T-helper 2 cell treated with Interferon-gamma antibody and Interleukin-4, amounts not matched to agents 5 μg/mL and 100 μg/mL, for 36 hours (primary cell): ENCODE measurements at regions not wholly inside any gene's neighbourhood (a gene's known extent, or its start where the extent isn't known, plus 50 kb on each side); places are given as distances from the start of the nearest gene placed in this dataset.
"Not testable (repeated sequence)": the region's sequence is repeated elsewhere in the genome, so short reads cannot be mapped to it uniquely, and the experiment has no call there.

Experiments used
- DNase-seq: peaks from one replicate; pipeline ENCODE4 v3.0.0; 2021; ENCODE audit warnings: low spot score
- H3K27ac Mint-ChIP-seq: one replicate; pipeline ENCODE4 v1.8.0; 2021; ENCODE audit warnings: mild to moderate bottlenecking, mixed read lengths
- H3K27me3 Mint-ChIP-seq: one replicate; pipeline ENCODE4 v1.8.0; 2021; ENCODE audit warnings: low read depth, mixed read lengths
- H3K36me3 Mint-ChIP-seq: one replicate; pipeline ENCODE4 v1.8.0; 2021; ENCODE audit warnings: low read depth, mixed read lengths
- H3K4me1 Mint-ChIP-seq: one replicate; pipeline ENCODE4 v1.8.0; 2021; ENCODE audit warnings: low read depth, mixed read lengths
- H3K4me3 Mint-ChIP-seq: one replicate; pipeline ENCODE4 v1.8.0; 2022; ENCODE audit warnings: mild to moderate bottlenecking, moderate library complexity, mixed read lengths
- H3K9me3 Mint-ChIP-seq: one replicate; pipeline ENCODE4 v1.8.0; 2021; ENCODE audit warnings: mixed read lengths

DNA sequence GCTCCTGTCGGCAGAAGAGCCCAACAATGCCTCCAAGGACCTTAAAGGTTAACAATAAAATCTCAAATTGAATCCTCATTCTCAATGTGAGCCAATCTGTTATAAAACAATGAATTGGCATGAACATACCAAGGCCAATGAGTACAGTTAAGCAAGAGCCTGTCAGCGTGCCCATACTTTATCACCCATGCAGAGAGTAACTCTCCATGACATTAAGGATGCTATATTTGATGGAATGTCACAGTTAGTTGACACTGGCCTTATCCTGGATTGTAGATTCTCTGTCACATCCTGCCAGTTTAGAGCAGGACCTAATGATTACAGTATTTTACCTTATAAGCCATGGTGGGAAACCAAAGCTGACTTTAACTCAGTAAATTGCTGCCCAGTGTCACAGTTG, 335.4 kb upstream of the MDFIC2 start:
- H3K27ac Mint-ChIP-seq, result no peak overlapping the region
- H3K4me1 Mint-ChIP-seq, result no peaks in the 10 kb centered on the region
- H3K27me3 Mint-ChIP-seq, result no peaks in the 10 kb centered on the region
- no peak overlapping the region for H3K4me3 Mint-ChIP-seq
- H3K9me3 Mint-ChIP-seq, result no peaks in the 10 kb centered on the region
- H3K36me3 Mint-ChIP-seq, result no peaks in the 10 kb centered on the region
- no peak for DNase-seq

DNA sequence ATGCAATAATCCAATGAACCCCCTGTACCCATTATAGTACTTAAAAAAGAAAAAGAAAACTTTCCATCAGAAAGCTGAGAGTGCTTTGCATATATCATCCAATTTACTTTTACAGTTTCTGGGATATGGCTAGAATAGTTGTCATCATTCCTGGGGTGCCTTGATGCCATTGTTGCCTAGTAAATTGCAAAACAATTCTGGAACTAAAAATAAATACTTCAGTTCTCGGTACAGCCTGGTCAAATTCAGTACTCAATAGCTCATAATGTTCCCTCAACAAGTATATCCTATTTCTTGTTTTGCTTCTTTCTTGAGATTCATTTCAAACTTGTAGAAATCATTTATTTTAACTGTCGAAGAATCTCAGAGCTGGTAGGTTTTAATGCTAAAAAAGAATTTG, 334.7 kb upstream of the MDFIC2 start:
- Mint-ChIP-seq H3K4me3 (no peak overlapping the region), H3K36me3 (no peaks in the 10 kb centered on the region), H3K4me1 (no peaks in the 10 kb centered on the region), H3K27me3 (no peaks in the 10 kb centered on the region), H3K27ac (no peak overlapping the region), H3K9me3 (no peaks in the 10 kb centered on the region)
- no peak for DNase-seq

DNA sequence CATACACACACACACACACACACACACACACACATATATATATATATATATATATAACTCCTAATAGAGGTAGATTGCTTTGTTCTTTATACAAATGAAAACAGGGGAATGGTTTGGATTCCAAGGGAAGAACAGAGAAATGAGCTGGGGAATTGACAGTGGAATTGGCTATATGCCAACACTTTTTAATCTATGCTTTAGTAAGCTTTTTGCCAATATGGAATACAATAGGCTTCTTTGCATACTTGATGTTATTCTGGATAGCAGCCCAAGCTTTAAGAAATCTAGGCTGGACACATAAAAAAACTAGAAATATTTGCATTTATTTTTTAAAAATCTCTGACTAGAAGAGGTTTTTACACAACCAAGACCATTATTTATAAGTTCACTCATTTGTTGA, 334.2 kb upstream of the MDFIC2 start:
- no peak for DNase-seq
- no peaks in the 10 kb centered on the region for H3K9me3 Mint-ChIP-seq

DNA sequence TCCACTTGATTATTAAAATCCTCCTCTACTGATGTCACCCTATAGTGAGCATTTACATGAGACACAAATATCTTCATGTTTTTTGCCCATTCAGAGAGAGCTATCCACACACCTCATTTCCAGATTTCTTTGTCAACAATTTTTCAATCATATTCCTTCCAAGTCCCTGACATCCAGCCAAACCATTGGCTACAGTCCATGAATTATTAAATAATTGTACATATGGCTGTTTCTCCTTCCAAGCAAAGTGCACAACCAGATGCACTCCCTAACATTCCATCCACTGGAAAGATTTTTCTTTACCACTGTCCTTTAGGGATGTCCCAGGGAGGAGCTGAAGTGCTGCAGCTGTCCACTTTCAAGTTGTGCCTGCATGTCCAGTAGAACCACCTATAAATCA, 328.0 kb upstream of the MDFIC2 start:
- no peaks in the 10 kb centered on the region for H3K4me1 Mint-ChIP-seq
- no peak overlapping the region for H3K4me3 Mint-ChIP-seq
- DNase-seq, result no peak
- H3K9me3 Mint-ChIP-seq, result no peaks in the 10 kb centered on the region
- H3K36me3 Mint-ChIP-seq, result no peaks in the 10 kb centered on the region
- peaks cover 3% of the 10 kb centered on the region for H3K27me3 Mint-ChIP-seq
- H3K27ac Mint-ChIP-seq, result no peak overlapping the region

More for the DNA sequence above, 334.2 kb upstream of the MDFIC2 start:
- Mint-ChIP-seq H3K4me3 (no peak overlapping the region), H3K36me3 (no peaks in the 10 kb centered on the region), H3K27ac (no peak overlapping the region), H3K27me3 (no peaks in the 10 kb centered on the region), H3K4me1 (no peaks in the 10 kb centered on the region)

GRCh38 chr3:70635301-70635700, 322.9 kb upstream of the MDFIC2 start:
- Mint-ChIP-seq H3K4me3 (no peak overlapping the region), H3K36me3 (no peaks in the 10 kb centered on the region), H3K4me1 (no peaks in the 10 kb centered on the region), H3K27ac (no peak overlapping the region), H3K27me3 (peaks cover 6% of the 10 kb centered on the region), H3K9me3 (no peaks in the 10 kb centered on the region)
- no peak for DNase-seq

GRCh38 chr3:70631716-70632307, 319.4 kb upstream of the MDFIC2 start:
- H3K4me1 Mint-ChIP-seq, result no peaks in the 10 kb centered on the region
- no peaks in the 10 kb centered on the region for H3K9me3 Mint-ChIP-seq
- H3K27me3 Mint-ChIP-seq, result peaks cover 8% of the 10 kb centered on the region
- DNase-seq, result no peak
- no peak overlapping the region for H3K4me3 Mint-ChIP-seq
- no peak overlapping the region for H3K27ac Mint-ChIP-seq
- H3K36me3 Mint-ChIP-seq, result no peaks in the 10 kb centered on the region

DNA sequence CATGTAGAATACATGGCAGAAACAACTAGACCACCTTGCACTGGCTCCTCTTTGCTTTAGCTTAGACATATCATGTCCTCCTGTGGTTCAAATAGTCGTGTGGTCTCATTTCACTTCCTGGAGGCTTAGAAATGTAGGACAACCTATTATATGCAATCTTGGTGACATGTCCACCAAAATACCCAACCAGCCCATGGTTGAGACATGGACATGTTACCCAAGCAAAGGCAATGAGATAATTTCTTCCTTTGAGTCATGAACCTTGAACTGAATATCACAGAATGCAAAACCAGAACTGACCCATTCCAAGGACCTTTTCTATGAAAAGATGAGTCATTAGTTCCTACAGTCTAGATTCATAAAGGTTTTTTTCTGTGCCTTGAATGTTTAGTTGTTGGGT, 309.0 kb upstream of the MDFIC2 start:
- no peaks in the 10 kb centered on the region for H3K9me3 Mint-ChIP-seq
- H3K27me3 Mint-ChIP-seq, result no peaks in the 10 kb centered on the region
- no peak overlapping the region for H3K27ac Mint-ChIP-seq
- no peaks in the 10 kb centered on the region for H3K36me3 Mint-ChIP-seq
- DNase-seq, result no peak
- no peaks in the 10 kb centered on the region for H3K4me1 Mint-ChIP-seq
- H3K4me3 Mint-ChIP-seq, result no peak overlapping the region

- DNase-seq, result no peak
- H3K4me1 Mint-ChIP-seq, result no peaks in the 10 kb centered on the region
- no peaks in the 10 kb centered on the region for H3K36me3 Mint-ChIP-seq
- no peak overlapping the region for H3K27ac Mint-ChIP-seq
- H3K9me3 Mint-ChIP-seq, result no peaks in the 10 kb centered on the region
- H3K27me3 Mint-ChIP-seq, result no peaks in the 10 kb centered on the region
- H3K4me3 Mint-ChIP-seq, result no peak overlapping the region
Observed at GRCh38 chr3:70620956-70621355, 308.5 kb upstream of the MDFIC2 start.

DNA sequence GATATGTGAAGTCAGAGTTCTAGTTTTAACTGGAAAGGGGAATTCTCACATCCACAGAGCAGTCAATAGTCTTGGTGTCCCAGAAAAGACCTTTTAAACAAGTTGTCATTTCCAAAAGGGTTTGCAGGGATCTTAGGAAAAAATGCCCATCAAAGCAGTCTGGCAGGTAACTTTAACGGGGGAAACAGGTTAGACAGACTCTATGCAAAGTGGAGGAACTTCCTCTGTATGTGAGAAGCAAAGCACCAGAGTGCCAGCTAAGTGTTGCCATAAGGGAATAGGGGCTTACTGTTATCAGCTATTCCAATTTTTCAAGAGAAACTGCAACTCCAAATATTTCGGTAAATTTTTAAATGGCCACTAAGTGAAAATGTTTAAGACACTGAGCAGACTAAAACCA, 307.9 kb upstream of the MDFIC2 start:
- H3K27ac Mint-ChIP-seq, result no peak overlapping the region
- no peak for DNase-seq
- no peaks in the 10 kb centered on the region for H3K9me3 Mint-ChIP-seq
- no peaks in the 10 kb centered on the region for H3K27me3 Mint-ChIP-seq
- no peaks in the 10 kb centered on the region for H3K36me3 Mint-ChIP-seq
- no peaks in the 10 kb centered on the region for H3K4me1 Mint-ChIP-seq
- no peak overlapping the region for H3K4me3 Mint-ChIP-seq

DNA sequence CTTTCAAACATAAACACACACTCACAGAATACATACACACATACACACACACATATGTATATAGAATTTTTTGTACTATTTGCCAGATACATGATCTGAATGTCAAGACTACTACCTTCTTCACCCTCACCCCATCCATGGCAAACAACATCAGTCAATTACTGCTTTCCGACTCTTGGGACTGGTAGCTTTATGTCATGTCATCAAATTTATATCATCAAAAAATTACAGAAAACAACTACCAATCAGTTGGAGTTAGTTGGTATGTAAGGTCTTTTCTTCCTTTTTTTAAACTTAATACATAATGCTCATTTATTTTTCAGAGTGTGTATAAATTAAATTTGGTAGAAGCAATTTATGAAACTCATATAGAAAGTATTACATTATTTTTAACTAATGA, 305.7 kb upstream of the MDFIC2 start:
- H3K36me3 Mint-ChIP-seq, result no peaks in the 10 kb centered on the region

DNA sequence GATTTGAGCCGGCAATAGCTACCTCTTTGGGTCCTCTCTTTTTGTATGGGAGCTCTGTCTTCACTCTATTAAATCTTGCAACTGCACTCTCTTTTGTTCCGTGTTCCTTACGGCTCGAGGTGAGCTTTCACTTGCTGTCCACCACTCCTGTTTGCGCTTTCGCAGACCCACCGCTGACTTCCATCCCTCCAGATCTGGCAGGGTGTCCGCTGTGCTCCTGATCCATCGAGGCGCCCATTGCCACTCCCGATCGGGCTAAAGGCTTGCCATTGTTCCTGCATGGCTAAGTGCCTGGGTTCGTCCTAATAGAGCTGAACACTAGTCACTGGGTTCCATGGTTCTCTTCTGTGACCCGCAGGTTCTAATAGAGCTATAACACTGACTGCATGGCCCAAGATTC, 304.9 kb upstream of the MDFIC2 start:
- H3K27ac Mint-ChIP-seq, H3K27me3 Mint-ChIP-seq, DNase-seq, H3K9me3 Mint-ChIP-seq, H3K4me1 Mint-ChIP-seq, H3K36me3 Mint-ChIP-seq, H3K4me3 Mint-ChIP-seq: not testable (repeated sequence)

More for the DNA sequence above, 305.7 kb upstream of the MDFIC2 start:
- no peaks in the 10 kb centered on the region for H3K9me3 Mint-ChIP-seq
- H3K4me1 Mint-ChIP-seq, result no peaks in the 10 kb centered on the region
- H3K27me3 Mint-ChIP-seq, result no peaks in the 10 kb centered on the region
- DNase-seq, result no peak
- H3K27ac Mint-ChIP-seq, result no peak overlapping the region
- no peak overlapping the region for H3K4me3 Mint-ChIP-seq

DNA sequence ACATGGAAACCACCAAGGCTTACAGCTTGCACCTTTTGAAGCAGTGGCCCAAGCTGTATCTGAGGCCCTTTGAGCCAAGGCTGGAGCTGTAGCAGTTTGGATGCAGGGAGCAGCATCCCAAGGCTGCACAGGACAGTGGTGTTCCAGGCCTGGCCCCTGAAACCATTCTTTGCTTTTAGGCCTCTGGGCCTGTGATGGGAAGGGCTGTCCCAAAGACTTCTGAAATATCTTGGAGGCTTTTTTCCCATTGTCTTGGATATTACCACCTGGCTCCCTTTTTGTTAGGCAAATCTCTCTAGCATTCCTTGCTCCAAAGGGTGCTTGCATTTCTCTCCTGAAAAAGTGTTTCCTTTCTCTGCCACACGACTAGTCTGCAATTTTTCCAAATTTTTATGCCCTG, 302.8 kb upstream of the MDFIC2 start:
- DNase-seq, result no peak
- Mint-ChIP-seq H3K36me3 (no peaks in the 10 kb centered on the region), H3K4me3 (no peak overlapping the region), H3K27ac (no peak overlapping the region), H3K27me3 (no peaks in the 10 kb centered on the region), H3K4me1 (no peaks in the 10 kb centered on the region), H3K9me3 (no peaks in the 10 kb centered on the region)

DNA sequence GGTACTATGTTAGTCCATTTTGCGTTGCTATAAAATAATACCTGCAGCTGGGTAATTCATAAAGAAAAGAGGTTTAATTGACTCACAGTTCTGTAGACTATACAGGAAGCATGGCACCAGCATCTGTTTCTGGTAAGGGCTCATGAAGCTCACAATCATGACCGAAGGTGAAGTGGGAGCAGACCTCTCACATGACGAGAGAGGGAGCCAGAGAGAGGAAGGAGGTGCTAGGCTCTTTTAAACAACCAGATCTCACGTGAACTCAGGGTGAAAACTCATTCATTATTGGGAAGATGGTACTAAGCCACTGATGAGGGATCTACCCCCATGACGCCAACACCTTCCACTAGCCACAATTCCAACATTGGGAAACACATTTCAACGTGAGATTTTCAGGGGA, 301.7 kb upstream of the MDFIC2 start:
- H3K36me3 Mint-ChIP-seq, result no peaks in the 10 kb centered on the region
- no peak overlapping the region for H3K27ac Mint-ChIP-seq
- no peak overlapping the region for H3K4me3 Mint-ChIP-seq
- no peak for DNase-seq
- H3K4me1 Mint-ChIP-seq, result no peaks in the 10 kb centered on the region
- H3K27me3 Mint-ChIP-seq, result no peaks in the 10 kb centered on the region
- no peaks in the 10 kb centered on the region for H3K9me3 Mint-ChIP-seq

DNA sequence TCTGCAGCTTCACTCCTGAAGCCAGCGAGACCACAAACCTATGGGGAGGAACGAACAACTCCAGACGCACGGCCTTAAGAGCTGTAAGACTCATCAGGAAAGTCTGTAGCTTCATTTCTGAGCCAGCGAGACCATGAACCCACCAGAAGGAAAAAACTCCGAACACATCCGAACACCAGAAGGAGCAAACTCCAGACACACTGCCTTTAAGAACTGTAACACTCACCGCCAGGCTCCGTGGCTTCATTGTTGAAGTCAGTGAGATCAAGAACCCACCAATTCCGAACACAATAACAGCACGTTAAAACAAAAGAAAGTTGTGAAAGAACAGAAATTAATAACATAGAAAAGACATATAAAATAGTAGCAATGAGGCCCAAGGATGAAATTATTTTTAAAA, 300.5 kb upstream of the MDFIC2 start:
- Mint-ChIP-seq H3K36me3 (no peaks in the 10 kb centered on the region), H3K4me3 (no peak overlapping the region), H3K4me1 (no peaks in the 10 kb centered on the region), H3K9me3 (no peaks in the 10 kb centered on the region), H3K27ac (no peak overlapping the region), H3K27me3 (peaks cover 2% of the 10 kb centered on the region)
- no peak for DNase-seq

DNA sequence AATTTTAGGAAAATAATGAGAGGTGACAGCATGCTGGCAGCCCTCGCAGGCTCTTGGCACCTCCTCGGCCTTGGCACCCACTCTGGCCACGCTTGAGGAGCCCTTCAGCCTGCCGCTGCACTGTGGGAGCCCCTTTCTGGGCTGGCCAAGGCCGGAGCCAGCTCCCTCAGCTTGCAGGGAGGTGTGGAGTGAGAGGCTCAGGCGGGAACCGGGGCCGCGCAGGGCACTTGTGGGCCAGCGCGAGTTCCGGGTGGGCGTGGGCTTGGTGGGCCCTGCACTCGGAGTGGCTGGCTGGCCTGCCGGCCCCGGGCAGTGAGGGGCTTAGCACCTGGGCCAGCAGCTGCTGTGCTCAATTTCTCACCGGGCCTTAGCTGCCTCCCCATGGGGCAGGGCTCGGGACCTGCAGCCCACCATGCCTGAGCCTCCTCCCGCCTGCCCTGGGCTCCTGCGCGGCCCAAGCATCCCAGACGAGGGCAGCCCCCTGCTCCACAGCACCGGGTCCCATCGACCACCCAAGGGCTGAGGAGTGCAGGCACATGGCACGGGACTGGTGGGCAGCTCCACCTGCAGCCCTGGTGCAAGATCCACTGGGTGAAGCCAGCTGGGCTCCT, 299.3 kb upstream of the MDFIC2 start:
- not testable (repeated sequence) for H3K36me3 Mint-ChIP-seq, H3K27me3 Mint-ChIP-seq, H3K9me3 Mint-ChIP-seq, H3K4me1 Mint-ChIP-seq, H3K4me3 Mint-ChIP-seq, H3K27ac Mint-ChIP-seq, DNase-seq
